ENCODE measurements at regions not wholly inside any gene's neighbourhood (a gene's known extent, or its start where the extent isn't known, plus 50 kb on each side); places are given as distances from the start of the nearest gene placed in this dataset.

DNA sequence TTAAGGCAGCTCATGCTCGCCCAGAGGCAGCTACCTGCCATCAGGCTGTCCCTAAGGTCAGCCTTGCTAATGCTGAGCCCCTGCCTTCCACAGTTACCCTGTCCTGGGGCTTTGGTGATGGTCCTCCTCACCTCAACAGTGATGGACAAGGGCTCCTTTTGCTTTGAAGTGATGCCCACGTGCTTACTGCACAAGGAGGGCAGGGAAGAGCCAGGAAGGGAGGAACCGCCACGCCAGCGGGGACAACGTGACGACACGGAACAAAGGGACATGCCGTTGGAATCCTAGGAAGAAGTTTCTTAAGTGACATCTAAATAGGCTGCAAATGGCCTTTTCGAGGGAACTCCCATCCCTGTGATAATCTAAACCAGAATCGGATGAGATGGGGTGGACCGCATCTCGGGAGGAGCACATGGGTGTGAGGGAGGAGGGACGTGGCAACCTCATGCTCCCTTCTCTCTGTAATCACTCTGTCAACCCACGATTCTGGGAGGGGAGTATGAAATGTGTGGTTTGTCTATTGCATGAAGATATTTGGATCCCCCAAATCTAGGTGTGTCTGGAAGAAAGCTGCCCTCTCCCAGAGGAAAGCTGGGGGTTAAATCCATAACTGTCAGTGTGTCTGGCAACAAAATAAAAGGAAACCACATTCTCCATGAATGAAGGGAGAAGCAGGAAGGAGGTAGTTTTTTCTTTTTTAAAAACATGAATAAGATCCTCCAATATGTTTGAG, 110.9 kb upstream of the IRF2BP2 start:
- POLR2A ChIA-PET, result no interaction called here
- DNase-seq (no peak), ATAC-seq (ENCODE audit: low read depth) (no peak)
- H3K9me3 ChIP-seq (ENCODE audit: control extremely low read depth in 1 of 3, control insufficient read depth in 2 of 3, insufficient read depth in 1 of 3, low read length in 2 of 3), result no peaks in the 10 kb centered on the region
- peaks cover 23 to 29% of the 10 kb centered on the region in 2 donors for H3K4me1 ChIP-seq (ENCODE audit: control insufficient read depth in 2 of 2, insufficient read depth in 2 of 2, low read length in 2 of 2)
- no peaks in the 10 kb centered on the region for H3K79me2 ChIP-seq (ENCODE audit: control insufficient read depth, insufficient read depth, low read length)
- intact Hi-C loops (cut with micrococcal nuclease), result loop anchor here (5.0 kb wide), 2 partner anchors 256 to 361 kb away; no protein-coding TSS in a partner anchor
- no peaks in the 10 kb centered on the region for H3K36me3 ChIP-seq (replicated peaks in 1 of 2; ENCODE audit: control extremely low read depth in 1 of 2, control insufficient read depth in 1 of 2, extremely low read depth in 1 of 2, insufficient read depth in 2 of 2, low read length in 1 of 2)
- H3K9ac ChIP-seq (ENCODE audit: low read length), result no peak overlapping the region
- H3K4me2 ChIP-seq (replicated peaks; ENCODE audit: low read depth, low read length, poor library complexity, severe bottlenecking), result no peak overlapping the region
- Mint-ChIP-seq H3K4me3 (no peak overlapping the region), H3K27ac (no peak overlapping the region), H3K9me3 (ENCODE audit: insufficient read depth) (no peaks in the 10 kb centered on the region), H3K27me3 (no peaks in the 10 kb centered on the region), H3K4me1 (peaks cover 30% of the 10 kb centered on the region)
- 92% methylated on average over 10 of the region's 15 CpGs for WGBS (ENCODE audit: insufficient coverage)
- no peak for TF ChIP-seq EZH2 (IDR thresholded peaks at IDR 0.05; ENCODE audit: borderline replicate concordance, insufficient read depth, low read depth, low read length, poor library complexity, severe bottlenecking)
- TF ChIP-seq, protein P1, sequence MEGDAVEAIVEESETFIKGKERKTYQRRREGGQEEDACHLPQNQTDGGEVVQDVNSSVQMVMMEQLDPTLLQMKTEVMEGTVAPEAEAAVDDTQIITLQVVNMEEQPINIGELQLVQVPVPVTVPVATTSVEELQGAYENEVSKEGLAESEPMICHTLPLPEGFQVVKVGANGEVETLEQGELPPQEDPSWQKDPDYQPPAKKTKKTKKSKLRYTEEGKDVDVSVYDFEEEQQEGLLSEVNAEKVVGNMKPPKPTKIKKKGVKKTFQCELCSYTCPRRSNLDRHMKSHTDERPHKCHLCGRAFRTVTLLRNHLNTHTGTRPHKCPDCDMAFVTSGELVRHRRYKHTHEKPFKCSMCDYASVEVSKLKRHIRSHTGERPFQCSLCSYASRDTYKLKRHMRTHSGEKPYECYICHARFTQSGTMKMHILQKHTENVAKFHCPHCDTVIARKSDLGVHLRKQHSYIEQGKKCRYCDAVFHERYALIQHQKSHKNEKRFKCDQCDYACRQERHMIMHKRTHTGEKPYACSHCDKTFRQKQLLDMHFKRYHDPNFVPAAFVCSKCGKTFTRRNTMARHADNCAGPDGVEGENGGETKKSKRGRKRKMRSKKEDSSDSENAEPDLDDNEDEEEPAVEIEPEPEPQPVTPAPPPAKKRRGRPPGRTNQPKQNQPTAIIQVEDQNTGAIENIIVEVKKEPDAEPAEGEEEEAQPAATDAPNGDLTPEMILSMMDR (IDR thresholded peaks at IDR 0.05), result no peak
- no peak overlapping the region for H3K4me3 ChIP-seq (ENCODE audit: control extremely low read depth in 1 of 5, extremely low read depth in 1 of 5, insufficient read depth in 1 of 5, low read depth in 2 of 5, low read length in 4 of 5)
- CTCF ChIA-PET, result interaction anchor here (0.8 to 1.0 kb wide), 2 partner anchors 9 to 26 kb away, joined by 3 to 4 read pairs; no protein-coding TSS in a partner anchor
- H4K20me1 ChIP-seq (ENCODE audit: control insufficient read depth, insufficient read depth, low read length, poor library complexity, severe bottlenecking), result no peaks in the 10 kb centered on the region
- H2AFZ ChIP-seq (ENCODE audit: insufficient read depth, low read depth, low read length, poor library complexity, severe bottlenecking), result no peak overlapping the region
- no peak overlapping the region for H3K27ac ChIP-seq (ENCODE audit: low read length in 2 of 2)
- no peaks in the 10 kb centered on the region for H3K27me3 ChIP-seq (replicated peaks in 1 of 4; ENCODE audit: control extremely low read depth in 1 of 4, control insufficient read depth in 3 of 4, insufficient read depth in 4 of 4, low read length in 3 of 4)
